ENCODE measurements at regions not wholly inside any gene's neighbourhood (a gene's known extent, or its start where the extent isn't known, plus 50 kb on each side); places are given as distances from the start of the nearest gene placed in this dataset.
A peak's percentile ranks its signal among the peaks of the same experiment; 100 is the strongest.

DNA sequence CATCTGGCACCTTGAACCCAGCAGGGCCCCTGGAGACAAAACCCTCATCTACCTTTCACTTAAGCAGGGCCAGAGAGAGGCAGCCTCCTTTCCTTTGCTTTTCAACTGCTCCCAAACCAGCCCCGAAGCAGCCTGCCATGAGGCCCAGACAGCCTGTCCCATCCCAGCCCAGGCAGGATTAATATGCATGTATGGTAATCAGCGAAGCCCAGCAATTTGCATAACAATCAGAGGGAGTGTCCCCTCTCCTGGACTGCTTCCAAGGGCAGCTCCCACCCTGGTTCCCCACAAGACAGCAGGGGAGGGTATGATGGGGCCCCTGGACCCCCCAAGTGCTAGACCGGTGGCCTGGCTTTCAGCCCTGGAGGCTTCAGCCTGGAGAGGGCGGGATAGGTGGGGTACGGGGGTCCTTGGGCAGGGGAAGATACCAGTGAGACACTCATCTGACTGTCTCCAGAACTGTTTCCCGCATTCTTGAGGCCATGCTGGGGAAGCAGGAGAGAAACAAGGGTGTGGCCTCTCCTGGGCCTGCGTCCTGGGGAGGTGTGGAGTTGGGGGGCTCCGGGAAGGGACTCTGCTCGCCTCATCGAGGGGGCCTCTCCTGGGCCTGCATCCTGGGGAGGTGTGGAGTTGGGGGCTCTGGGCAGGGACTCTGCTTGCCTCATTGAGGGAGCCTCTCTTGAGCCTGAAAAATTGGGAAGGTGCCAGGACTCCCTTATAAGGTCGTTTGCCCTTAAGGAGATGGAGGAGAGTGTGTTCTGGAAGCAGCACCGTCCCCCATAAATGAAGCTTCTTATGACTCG lies 93.2 kb upstream of the PRR5 start:
- no peak overlapping the region for H3K9ac ChIP-seq (ENCODE audit: low read length in 3 of 3)
- no peaks in the 10 kb centered on the region for H3K4me1 ChIP-seq (ENCODE audit: control insufficient read depth in 2 of 3, insufficient read depth in 2 of 3, low read depth in 1 of 3, low read length in 3 of 3)
- FAIRE-seq (no peak), DNase-seq (peak in 2 of 5 donors; percentile 43 to 56)
- H3K36me3 ChIP-seq (ENCODE audit: control insufficient read depth in 2 of 3, insufficient read depth in 3 of 3, low read length in 3 of 3): no peaks in the 10 kb centered on the region
- H3K27ac ChIP-seq (ENCODE audit: low read depth in 2 of 2, low read length in 2 of 2): no peak overlapping the region
- intact Hi-C loops (cut with DNase I): no loop called here
- peaks cover 0 to 9% (median 0%) of the 10 kb centered on the region in 3 donors for H3K9me3 ChIP-seq (ENCODE audit: control insufficient read depth in 2 of 3, insufficient read depth in 1 of 3, low read length in 3 of 3)
- no peak overlapping the region for H3K4me3 ChIP-seq (ENCODE audit: low read length in 3 of 3)
- TF ChIP-seq, protein P1, sequence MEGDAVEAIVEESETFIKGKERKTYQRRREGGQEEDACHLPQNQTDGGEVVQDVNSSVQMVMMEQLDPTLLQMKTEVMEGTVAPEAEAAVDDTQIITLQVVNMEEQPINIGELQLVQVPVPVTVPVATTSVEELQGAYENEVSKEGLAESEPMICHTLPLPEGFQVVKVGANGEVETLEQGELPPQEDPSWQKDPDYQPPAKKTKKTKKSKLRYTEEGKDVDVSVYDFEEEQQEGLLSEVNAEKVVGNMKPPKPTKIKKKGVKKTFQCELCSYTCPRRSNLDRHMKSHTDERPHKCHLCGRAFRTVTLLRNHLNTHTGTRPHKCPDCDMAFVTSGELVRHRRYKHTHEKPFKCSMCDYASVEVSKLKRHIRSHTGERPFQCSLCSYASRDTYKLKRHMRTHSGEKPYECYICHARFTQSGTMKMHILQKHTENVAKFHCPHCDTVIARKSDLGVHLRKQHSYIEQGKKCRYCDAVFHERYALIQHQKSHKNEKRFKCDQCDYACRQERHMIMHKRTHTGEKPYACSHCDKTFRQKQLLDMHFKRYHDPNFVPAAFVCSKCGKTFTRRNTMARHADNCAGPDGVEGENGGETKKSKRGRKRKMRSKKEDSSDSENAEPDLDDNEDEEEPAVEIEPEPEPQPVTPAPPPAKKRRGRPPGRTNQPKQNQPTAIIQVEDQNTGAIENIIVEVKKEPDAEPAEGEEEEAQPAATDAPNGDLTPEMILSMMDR (IDR thresholded peaks at IDR 0.05; ENCODE audit: borderline replicate concordance, extremely low read depth, insufficient read depth): no peak
- H3K27me3 ChIP-seq (ENCODE audit: control insufficient read depth, insufficient read depth, low read length): no peaks in the 10 kb centered on the region

DNA sequence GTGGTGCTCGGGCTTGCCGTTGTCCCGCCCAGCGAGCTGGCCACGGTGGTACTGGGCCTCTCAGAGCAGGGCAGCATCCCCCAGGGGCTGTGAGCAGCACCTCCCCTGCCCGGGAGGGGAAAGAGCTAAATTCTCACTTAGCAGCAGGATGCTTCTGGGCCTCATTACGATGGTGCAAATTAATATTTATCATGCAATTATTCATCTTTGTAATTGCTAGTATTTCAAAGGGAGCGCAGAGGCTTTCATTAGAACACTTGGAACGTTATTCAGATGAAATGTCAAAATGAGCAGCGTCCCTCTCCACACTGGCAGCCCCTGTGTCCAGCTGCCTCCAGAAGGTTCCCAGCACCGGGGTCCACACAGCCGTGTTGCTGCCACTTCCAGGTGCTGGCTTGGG lies 95.9 kb upstream of the PRR5 start:
- H3K4me1 ChIP-seq (ENCODE audit: control insufficient read depth in 2 of 3, insufficient read depth in 2 of 3, low read depth in 1 of 3, low read length in 3 of 3): no peaks in the 10 kb centered on the region
- no peaks in the 10 kb centered on the region for H3K9me3 ChIP-seq (ENCODE audit: control insufficient read depth in 2 of 3, insufficient read depth in 1 of 3, low read length in 3 of 3)
- TF ChIP-seq, protein P1 (IDR thresholded peaks at IDR 0.05; ENCODE audit: borderline replicate concordance, extremely low read depth, insufficient read depth): no peak
- H3K27me3 ChIP-seq (ENCODE audit: control insufficient read depth, insufficient read depth, low read length): no peaks in the 10 kb centered on the region
- H3K9ac ChIP-seq (ENCODE audit: low read length in 3 of 3): no peak overlapping the region
- H3K4me3 ChIP-seq (ENCODE audit: low read length in 3 of 3): no peak overlapping the region
- intact Hi-C loops (cut with DNase I): no loop called here
- H3K27ac ChIP-seq (ENCODE audit: low read depth in 2 of 2, low read length in 2 of 2): no peak overlapping the region
- H3K36me3 ChIP-seq (ENCODE audit: control insufficient read depth in 2 of 3, insufficient read depth in 3 of 3, low read length in 3 of 3): no peaks in the 10 kb centered on the region
- no peak for DNase-seq
- no peak for FAIRE-seq

DNA sequence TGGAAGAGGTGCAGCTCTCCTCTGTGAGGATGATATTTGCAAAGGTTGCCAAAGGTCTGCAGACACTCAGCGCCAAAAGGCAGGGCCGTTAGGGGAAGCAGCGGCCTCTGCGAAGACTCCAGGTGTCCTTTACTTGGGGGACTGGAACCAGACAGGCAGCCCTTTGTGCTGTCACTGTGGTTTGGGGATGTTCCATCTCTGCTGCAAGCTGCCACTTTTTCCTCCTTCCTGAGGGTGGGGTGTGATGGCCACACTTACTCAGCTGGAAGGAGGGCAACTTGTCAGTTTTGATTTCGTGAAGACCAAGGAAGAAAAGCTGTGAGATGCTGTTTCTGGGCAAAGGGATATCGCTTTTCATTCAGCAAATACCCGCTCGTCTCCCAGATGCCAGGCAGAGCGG lies 96.5 kb upstream of the PRR5 start:
- Histone ChIP-seq H3K9me3 (ENCODE audit: control insufficient read depth in 2 of 3, insufficient read depth in 1 of 3, low read length in 3 of 3) (no peaks in the 10 kb centered on the region), H3K4me1 (ENCODE audit: control insufficient read depth in 2 of 3, insufficient read depth in 2 of 3, low read depth in 1 of 3, low read length in 3 of 3) (no peaks in the 10 kb centered on the region), H3K36me3 (ENCODE audit: control insufficient read depth in 2 of 3, insufficient read depth in 3 of 3, low read length in 3 of 3) (no peaks in the 10 kb centered on the region), H3K9ac (ENCODE audit: low read length in 3 of 3) (no peak overlapping the region), H3K27me3 (ENCODE audit: control insufficient read depth, insufficient read depth, low read length) (no peaks in the 10 kb centered on the region), H3K27ac (ENCODE audit: low read depth in 2 of 2, low read length in 2 of 2) (no peak overlapping the region), H3K4me3 (ENCODE audit: low read length in 3 of 3) (no peak overlapping the region)
- FAIRE-seq (no peak), DNase-seq (no peak)
- intact Hi-C loops (cut with DNase I): no loop called here
- TF ChIP-seq, protein P1 (IDR thresholded peaks at IDR 0.05; ENCODE audit: borderline replicate concordance, extremely low read depth, insufficient read depth): no peak
